HUDEP-2 (cell line): ENCODE measurements at regions not wholly inside any gene's neighbourhood (a gene's known extent, or its start where the extent isn't known, plus 50 kb on each side); places are given as distances from the start of the nearest gene placed in this dataset.

ENCODE experiments used
- DNase-seq, 76 experiments: peaks; one replicate each; lab custom pipeline; 2025; ENCODE audit not compliant: unreplicated experiment in 76 of 76; lab: John Stamatoyannopoulos, UW

DNA sequence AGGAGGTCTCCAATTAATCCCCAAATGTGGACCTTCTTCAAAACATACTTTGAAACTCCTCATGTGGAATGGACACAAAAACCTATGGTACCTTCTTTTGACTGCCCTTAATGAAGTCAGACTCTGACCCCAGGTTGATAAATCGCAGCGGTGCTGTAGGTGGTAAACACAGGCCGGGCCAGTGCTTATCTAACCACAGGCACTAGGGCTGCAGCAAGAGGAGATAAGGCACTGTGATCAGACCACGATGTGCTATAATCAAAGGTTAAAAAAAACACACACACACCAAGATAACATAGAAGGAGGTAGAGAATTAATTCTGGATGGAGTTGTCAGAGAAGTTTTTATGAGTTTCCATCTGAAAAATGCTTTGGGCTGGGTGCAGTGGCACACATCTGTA, 52.3 kb upstream of the SIPA1L2 start:
- peak in 2 of 76 experiments; percentile 7 to 19 for DNase-seq

DNA sequence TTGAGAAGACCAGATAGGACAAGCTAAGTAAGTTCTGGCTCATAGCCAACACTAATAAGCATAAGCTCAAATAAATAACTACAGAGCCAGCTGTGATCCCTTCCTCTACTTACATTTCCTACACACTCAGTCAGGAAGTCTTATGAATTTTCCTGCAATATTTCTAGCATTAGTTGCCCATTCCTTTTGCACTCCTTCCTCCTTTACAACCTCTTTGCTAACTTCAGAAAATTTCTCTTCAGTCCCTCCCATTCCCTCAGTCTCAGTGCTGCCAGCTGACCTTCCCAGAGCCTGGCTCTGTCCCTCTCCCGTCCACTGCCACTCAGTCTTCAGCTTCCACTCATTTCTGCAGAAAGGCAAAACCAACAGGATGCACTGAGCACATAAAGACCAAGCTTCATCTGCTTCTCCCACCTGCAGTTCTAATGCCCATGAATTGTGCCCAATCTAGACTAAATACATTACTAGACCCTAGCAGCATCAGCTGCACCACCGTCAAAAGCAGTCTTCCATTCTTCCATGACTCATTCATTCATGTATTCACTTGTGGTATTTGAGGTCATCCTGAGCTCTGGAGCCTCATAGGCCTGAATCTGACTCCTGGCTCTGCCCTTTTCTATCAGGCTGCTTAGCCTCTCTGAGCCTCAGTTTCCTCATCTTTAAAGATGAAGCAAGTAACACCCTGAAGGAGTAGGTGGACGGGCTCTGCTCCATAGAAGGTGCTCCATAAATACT, 54.6 kb upstream of the SIPA1L2 start:
- DNase-seq = no peak

DNA sequence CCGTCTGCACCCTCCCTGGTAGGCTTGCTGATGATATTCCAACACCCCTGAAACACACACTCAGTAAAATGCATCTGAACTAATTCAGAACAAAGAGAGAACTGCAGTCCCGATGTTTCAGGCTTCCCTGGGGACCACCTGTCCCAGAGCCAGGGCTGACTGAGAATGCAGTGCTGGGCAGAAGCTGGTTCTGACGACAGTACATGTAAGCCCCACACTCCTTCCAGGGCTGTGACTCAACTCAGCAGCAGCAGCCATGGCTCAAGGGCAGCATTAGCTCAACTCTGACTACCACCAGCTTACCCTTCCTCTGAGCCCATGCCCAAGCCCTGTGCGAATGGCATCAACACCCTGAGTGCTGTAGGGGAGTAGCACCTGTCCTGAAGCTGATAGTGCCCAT, 56.4 kb upstream of the SIPA1L2 start:
- no peak for DNase-seq

DNA sequence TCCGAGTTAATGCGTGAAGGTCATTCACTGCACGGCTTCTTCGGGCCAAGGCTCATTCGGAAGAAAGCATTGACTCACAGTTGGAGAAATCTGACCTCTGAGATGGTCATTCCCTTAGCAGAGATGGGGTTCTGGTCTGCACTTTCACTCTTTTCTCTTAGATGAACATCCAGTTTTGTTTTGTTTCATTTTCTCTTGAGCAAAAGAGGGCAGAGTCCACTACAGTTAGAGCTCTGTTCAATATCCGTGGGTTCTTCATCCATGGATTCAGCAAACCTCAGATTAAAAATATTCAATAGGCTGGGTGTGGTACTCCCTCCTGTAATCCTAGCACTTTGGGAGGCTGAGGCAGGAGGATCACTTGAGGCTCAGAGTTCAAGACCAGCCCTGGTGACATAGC, 57.4 kb upstream of the SIPA1L2 start:
- DNase-seq = no peak

DNA sequence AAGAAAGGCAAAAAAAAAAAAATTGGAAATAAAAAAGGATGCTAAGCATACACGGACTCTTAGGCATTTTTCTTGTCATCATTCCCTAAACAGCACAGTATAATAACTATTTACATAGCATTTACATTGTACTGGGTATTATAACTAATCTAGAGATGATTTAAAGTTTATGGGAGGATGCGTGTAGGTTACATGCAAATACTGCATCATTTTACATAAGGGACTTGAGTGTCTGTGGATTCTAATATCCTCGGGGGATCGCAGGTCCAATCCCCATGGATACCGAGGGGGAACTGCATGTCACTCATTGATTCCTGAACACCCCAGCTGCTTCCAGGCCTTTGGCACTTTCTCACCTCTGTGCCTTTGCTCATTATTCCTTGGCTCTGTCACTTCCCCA, 57.8 kb upstream of the SIPA1L2 start:
- DNase-seq = no peak

DNA sequence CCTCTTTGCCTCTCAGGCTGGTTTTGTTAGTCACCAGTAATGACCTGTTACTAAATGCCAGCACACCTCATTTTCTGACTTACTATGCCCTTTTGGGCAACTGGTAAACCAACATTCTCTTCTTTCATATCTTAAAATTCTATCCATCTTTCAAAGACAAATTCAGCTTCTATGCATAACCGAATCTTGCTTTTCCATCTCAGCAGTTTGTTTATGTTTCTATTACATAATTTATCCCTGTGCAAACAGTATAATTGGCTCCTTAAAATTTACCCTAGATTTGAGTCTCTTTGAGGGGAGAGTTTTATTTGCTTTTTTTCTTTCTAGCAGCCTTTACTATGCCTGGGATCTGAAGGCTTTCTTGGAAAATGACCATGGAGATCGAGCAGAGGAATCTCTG, 58.5 kb upstream of the SIPA1L2 start:
- DNase-seq = no peak

DNA sequence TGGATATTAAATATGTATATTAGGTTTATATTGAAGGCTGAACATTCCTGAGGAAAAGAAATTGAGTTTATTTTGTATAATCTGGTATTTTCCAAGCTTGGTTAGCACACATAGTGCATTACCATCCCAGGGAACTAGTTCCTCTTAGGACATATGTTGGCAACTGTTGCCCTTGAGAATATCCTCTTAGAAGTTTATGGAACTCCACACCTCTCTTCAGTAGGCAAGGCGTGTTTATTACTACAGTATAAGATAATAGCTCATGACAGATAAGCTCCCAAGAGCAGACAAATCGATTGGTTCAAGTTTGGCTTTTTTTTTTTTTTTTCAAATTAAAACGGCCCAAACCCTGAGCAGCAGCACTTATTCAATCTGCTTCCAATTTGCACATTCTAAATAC, 59.8 kb upstream of the SIPA1L2 start:
- no peak for DNase-seq

DNA sequence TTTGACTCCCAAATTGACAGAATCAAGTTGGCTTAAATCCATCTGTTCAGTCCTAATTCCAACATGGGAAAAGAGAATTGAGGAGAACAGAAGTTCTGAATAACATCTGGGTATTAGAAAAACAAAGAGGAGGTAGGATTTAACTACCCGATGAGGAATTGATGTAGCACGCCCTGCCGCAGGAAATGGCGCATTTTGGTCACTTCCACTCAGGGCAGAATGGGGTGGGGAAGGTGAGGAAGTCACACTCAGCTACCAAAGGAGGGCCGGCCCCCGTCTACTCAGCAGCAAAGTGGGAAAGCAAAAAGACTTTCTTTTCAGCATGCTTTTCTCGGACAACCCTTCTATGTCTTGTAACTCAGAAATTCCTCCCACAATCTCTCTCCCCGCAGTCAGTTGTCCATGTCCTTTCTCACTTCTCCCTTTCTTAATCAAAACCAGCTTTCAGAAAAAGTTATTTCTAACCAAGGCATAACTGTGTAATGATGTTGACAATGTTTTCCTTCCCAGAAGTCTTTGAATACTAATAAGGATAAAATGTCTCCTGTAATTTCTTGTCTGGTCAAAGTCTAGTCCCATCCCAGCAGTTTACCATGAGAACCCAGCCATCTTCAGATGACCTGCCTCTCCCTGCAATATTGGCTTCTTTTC, 60.5 kb upstream of the SIPA1L2 start:
- DNase-seq = no peak

DNA sequence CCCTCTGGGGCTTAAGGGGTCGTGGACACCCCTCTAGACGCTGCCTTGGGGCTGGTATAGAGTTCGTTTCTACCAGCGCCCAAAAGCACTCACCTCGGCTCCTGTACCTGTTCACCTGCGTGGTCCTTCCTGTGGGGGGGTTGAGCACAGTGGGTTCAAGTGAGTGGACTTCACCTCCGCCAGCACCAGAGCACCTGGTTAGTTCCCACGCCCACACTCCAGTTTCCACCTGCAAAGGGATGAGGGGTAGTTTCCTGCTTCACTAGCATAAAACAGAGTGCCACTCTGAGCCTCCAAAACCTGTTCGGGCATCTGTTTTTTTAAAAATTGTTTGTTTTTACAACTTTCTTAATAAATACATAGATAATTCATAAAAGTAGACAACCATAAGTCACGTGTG, 64.5 kb upstream of the SIPA1L2 start:
- DNase-seq = no peak

DNA sequence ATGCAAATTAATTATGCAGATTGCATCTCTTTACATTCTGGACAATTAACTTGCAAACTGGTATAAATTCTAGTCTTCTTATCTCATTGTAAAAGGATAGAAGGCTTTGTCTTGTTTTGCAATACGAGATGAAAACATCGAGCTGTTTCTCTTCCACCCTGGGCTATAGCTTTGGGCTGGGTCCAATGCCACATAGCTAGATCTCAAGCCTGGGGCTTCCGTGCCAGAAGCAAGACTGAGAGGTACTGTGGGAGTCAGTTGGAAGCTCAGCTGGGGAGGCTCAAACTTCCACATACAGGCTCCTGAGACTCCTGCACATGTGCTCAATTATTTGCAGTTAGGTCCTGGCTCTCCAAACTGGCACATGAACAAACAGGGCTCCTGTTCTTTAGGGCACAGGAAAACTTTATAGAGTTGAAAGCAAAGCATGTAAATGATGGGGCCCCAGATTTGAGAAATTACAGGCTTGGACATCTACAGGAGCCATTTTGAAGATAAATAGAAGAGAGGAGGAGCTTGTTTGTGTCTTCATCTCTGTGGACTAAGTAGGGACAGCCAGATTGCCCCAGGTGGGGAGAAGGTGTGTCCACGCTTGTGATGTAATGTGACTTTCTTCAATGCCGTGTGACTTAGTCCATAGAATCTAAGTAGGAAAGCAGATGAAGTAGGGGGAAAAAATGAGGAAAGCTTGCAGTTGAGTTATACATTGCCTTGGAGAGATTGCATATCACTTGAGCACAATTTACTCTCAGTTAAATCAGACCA, 65.9 kb upstream of the SIPA1L2 start:
- DNase-seq = no peak

DNA sequence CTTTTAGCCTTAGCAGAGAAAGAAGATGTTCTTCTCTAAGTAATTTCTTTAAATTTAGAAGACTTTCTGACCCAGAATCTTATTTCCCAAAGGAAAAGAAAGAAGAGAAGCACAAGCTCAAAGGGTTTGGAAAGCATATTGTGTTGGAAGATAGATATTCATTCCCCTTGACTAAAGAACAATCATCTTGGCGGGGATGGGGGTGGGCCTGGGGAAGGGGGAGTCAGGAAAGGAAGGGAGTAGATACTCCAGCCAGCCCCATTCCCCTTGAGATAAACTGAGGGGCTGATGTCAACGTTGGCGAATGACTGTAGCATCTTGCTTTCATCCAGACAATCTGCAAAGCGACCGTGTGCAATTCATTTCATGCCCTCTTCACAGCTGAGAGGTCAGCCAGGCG, 66.5 kb upstream of the SIPA1L2 start:
- no peak for DNase-seq

DNA sequence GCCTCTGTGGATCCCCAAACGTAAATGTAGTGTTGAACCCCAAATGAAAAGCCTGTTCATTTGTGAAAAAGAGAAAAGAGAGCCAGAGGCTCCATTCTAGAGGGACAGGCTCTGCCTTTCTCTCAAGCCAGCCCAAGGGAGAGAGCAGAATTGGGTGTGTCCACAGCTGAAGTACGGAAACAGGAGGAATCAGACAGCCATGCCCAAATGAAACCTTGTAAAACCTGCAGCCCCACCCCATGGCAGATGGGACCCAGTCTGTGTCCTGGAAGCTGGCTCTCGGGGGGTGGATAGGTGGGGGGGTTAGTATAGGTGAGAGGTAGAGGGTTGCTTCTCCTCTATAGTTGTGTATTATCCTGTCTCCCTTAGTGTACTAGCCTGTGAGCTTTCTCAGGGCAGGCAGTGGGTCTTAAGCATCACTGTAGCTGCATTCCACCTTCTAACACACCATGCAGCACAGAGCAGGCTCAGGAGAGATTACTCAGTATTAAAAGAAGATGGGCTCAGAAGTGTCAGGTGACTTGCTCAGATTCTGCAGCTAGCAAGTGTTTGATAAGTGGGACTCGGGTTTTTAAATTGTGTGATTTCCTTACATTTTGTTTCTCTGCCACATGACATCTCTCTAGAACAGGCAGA, 67.4 kb upstream of the SIPA1L2 start:
- DNase-seq = no peak

DNA sequence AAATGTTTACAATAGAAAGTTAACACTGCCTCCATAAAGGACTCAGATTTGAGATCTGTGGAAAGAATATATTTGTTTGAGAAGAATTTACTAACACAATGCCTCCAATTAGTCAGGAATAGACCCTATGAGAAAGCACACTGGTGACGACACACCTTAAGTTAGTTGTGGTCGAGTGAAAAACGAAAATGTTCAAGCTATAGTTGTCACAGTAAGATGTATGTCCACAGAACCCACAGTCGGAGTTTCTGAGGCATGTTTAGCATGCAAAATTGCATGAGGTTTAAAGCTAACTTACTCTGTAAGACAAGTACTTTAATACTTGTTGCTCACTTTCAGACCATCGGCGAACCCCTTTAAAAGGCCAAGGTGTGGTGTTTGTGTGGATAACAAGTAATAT, 69.9 kb upstream of the SIPA1L2 start:
- no peak for DNase-seq

DNA sequence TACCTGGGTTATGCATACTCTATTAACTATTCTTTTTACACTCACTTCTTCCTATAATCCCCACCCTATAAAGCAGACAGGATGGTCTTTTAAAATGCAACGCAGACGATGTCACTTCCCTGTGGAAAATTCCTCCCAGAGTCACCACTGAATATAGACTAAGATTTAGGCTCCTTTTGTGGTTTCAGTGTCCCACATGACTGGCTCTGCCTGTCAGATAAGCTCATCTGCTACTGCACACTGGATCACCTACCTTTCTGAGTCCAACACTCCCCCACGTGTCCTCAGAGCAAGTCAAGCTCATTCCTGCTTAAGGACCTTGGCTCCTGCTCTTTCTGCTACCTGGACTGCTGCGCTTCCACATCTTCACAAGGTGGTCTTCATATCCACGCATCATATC, 73.0 kb upstream of the SIPA1L2 start:
- DNase-seq = no peak

DNA sequence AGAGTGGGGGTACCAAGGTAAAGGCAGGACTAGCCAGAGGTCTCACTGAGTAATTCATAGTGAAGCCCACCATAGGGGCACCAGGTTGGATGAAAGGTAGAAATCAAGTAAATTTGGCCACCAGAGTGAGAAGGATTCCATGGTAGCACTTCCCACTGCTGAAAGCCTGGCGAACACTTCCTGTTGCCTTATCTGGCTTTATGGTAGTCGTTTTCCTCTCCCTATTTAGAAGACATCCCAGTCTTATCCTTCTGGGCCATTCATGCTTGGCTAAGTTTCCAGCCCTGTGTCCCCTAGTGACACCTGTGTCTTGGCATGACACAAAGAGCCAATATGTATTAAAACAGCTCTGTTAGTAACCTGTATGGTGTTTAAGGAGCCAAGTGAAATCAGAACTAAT, 74.3 kb upstream of the SIPA1L2 start:
- no peak for DNase-seq

DNA sequence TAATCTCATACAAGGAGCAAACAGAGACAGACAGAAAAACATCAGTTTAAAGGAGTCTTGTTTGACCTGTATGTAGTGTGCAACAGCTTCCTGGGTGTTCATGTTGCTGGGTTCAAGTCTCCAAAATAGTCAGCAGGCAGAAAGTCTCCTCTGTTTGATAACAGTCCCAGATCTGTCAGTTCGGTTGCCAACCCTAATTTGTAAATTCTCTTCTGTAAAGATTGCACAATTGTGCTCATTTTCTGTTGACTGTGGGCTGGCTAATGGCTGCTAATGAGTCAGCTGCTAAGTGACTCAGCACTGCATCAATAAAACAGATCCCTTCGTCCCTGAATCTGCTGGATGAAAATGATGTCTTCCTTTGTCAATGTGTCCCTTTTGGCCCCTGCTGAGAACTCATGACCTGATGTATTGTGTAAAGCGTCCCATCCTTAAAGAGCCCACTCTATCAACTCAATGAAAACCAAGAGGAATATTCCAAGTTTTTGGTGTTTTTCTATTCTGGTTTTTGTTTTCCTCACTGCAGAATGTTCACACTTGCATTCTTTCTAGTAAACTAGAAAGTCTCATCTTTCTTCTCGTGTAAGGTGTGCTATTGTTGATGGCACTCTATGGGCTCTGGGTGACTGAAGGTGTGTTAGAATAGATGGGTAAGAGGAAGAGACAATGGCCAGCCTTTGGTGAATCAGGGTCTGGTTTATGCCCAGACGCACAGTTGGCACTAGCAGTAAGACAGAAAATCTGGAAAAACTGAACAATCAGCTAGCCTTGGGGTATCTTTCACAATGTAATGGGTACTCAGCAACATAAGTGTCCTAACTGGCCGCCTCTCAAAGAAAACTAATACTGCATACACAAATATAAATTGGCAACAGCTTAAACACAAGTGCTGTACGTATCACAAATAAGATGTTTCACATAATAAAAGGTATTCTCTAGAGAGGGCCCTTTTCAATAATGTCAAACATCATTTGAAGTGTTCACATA, 75.1 kb upstream of the SIPA1L2 start:
- no peak for DNase-seq

DNA sequence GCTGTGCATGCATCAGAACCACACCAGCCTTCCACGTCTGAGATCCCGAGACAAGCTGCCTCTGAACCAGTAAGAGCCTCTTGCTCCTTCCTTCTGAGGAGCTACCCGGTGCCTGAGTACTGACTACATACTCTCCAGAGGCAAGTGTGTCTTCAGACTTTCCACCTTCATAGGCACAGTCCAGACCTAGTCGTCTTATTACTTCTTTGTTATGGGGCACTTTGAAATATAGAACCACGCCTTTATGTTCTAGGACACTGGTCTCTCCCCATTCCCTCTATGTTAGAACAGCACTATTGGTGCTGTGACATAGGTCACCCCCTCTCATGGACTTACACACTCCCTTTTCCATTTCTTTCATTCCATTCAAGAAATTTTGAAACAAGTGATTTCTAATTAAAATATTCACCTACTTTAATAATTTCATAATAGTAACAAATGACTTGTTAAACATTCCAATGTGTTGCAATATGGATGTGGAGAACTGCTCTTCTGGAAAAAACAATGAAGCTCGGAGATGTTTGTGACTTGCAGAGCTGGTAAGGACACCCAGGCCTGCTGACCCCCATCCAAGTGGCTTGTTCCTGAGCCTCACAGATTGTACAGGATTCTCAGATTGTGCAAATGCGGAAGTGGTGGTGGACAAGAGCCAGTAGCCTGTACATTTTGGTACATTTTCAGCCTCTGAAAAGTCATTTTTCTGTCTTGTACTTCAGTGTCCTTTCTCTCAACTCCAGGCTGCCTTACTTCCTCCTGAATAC, 76.1 kb upstream of the SIPA1L2 start:
- no peak for DNase-seq

DNA sequence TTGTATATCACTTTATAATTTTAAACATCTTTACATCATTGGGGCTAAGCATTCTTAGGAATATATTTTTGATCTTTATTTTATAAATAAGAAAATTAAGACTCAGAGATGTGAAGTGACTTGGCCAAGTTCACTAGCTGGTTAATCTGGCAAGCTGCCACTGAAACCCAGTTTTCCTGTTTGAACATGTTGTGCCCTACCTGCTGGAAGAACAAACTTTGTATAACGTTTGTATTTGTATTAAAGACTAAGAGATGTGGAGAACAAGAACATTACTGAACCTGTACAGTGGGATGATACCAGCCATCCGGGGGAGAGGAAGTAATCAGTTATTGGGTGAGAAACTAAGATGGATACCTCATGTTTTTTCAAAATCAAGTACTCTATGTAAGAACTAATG, 77.2 kb upstream of the SIPA1L2 start:
- no peak for DNase-seq

DNA sequence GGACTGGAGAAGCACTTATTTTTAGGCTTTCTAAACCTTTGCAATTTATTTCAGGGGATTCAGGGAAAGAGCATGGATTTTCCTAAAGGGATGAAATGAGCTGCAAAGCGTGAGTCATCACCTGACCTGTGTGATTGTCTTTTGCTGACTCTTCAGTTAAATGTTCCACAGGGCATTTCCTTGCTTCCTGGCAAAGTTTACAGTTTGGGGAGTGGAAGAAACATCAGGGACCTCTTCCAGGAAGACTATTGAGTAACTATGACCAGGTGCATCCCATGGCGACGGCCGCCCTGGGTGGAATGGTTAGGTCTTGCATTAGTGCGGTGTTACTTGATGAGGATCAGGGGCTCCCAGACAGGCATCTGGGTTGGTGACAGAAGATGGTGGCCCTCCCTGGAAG, 79.5 kb upstream of the SIPA1L2 start:
- no peak for DNase-seq

DNA sequence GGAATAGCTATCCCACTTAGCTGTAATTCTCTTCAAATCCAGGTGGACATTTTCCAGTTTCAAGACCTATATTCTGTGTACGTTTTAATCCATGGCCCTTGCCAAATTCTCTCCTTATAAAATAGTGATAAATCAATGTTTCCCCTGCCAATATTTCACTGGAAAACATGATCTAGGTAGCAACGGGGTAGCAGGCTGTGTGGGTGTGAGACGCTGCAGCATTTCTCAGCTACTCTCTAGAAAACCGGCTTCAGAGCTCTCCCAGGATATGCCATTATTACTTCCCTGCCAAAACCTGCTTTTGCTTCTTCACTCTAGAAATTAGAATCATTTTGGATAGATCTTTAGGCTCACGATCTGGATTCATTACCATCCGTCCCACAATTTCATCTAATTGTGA, 82.1 kb upstream of the SIPA1L2 start:
- no peak for DNase-seq
